AG04449 (cell line): ENCODE measurements at regions not wholly inside any gene's neighbourhood (a gene's known extent, or its start where the extent isn't known, plus 50 kb on each side); places are given as distances from the start of the nearest gene placed in this dataset.

Experiments used
- CTCF ChIA-PET: fragments of 350-600 bp; formaldehyde crosslinking; extraction: SDS; loops from one replicate; lab custom pipeline; 2021; ENCODE audit warnings: antibody characterized with exemption; lab: Yijun Ruan, JAX
- POLR2A ChIA-PET: fragments of 400-600, 350-600 bp; formaldehyde crosslinking; extraction: SDS; loops from one replicate; lab custom pipeline; 2020; ENCODE audit warnings: antibody characterized with exemption, inconsistent platforms; lab: Yijun Ruan, JAX
- DNase-seq: peaks from one replicate; pipeline ENCODE4 v3.0.0-alpha.2; 2010; ENCODE audit warnings: low read depth, low spot score
- H3K4me3 ChIP-seq: 2 replicates; pipeline ENCODE4 v1.5.1; 2011; ENCODE audit warnings: low read depth, mild to moderate bottlenecking, control low read depth, low read length
- CTCF ChIP-seq: IDR thresholded peaks from one replicate; pipeline ENCODE4 v1.5.1; 2011; ENCODE audit warnings: mild to moderate bottlenecking, moderate library complexity, low read length, control low read depth, inconsistent platforms; ENCODE audit not compliant: insufficient read depth; ENCODE audit errors: missing control alignments

GRCh38 chr18:24995755-24996154 lies 356.2 kb downstream of the ZNF521 start:
- H3K4me3 ChIP-seq, result no peak overlapping the region
- no peak for TF ChIP-seq CTCF
- POLR2A ChIA-PET, result no interaction called here
- CTCF ChIA-PET, result no interaction called here
- DNase-seq, result peak; percentile 36

GRCh38 chr18:24999650-25000267 lies 352.2 kb downstream of the ZNF521 start:
- POLR2A ChIA-PET, result no interaction called here
- CTCF ChIA-PET, result no interaction called here
- TF ChIP-seq CTCF, result no peak
- H3K4me3 ChIP-seq, result no peak overlapping the region
- no peak for DNase-seq

GRCh38 chr18:25001803-25002202 lies 350.2 kb downstream of the ZNF521 start:
- ChIA-PET POLR2A (no interaction called here), CTCF (no interaction called here)
- no peak overlapping the region for H3K4me3 ChIP-seq
- DNase-seq, result no peak
- no peak for TF ChIP-seq CTCF

- H3K4me3 ChIP-seq, result no peak overlapping the region
- ChIA-PET POLR2A (no interaction called here), CTCF (interaction anchor here (0.6 kb wide), 1 partner anchor 216 kb away, joined by 3 read pairs; no protein-coding TSS in a partner anchor)
- peak; percentile 7 for DNase-seq
- no peak for TF ChIP-seq CTCF
These were observed 346.2 kb downstream of the ZNF521 start for GRCh38 chr18:25005541-25006403.

GRCh38 chr18:25010623-25011374 lies 341.2 kb downstream of the ZNF521 start:
- no peak for DNase-seq
- no peak overlapping the region for H3K4me3 ChIP-seq
- ChIA-PET POLR2A (no interaction called here), CTCF (no interaction called here)
- TF ChIP-seq CTCF, result no peak
